Calu3 (cell line): ENCODE measurements at regions not wholly inside any gene's neighbourhood (a gene's known extent, or its start where the extent isn't known, plus 50 kb on each side); places are given as distances from the start of the nearest gene placed in this dataset.

Experiments used
- BruUV-seq: library from RNA; stranded (reverse); fragments of 400-500 nt; replicated peaks from 2 replicates; lab custom pipeline; 2021; lab: Mats Ljungman, UMichigan
- CTCF ChIA-PET: fragments of 300-600 bp; sonication (Branson Sonifier 250); formaldehyde crosslinking; loops from one replicate; lab custom pipeline; 2022; ENCODE audit warnings: antibody characterized with exemption; lab: Charles Lee
- DNase-seq: peaks from one replicate; pipeline ENCODE4 v3.0.0; 2022
- H3K27ac Mint-ChIP-seq: one replicate; pipeline ENCODE4 v1.8.0; 2022; ENCODE audit warnings: mixed read lengths; ENCODE audit not compliant: unreplicated experiment
- H3K27me3 Mint-ChIP-seq: one replicate; pipeline ENCODE4 v1.8.0; 2022; ENCODE audit warnings: mixed read lengths; ENCODE audit not compliant: unreplicated experiment
- H3K36me3 Mint-ChIP-seq: one replicate; pipeline ENCODE4 v1.8.0; 2022; ENCODE audit warnings: mild to moderate bottlenecking, moderate library complexity, mixed read lengths; ENCODE audit not compliant: insufficient read depth, unreplicated experiment
- H3K4me1 Mint-ChIP-seq: one replicate; pipeline ENCODE4 v1.8.0; 2022; ENCODE audit warnings: mild to moderate bottlenecking, low read depth, mixed read lengths; ENCODE audit not compliant: unreplicated experiment
- H3K4me3 Mint-ChIP-seq: one replicate; pipeline ENCODE4 v1.8.0; 2022; ENCODE audit warnings: mild to moderate bottlenecking, low read depth, moderate library complexity, mixed read lengths; ENCODE audit not compliant: unreplicated experiment
- H3K9me3 Mint-ChIP-seq: one replicate; pipeline ENCODE4 v1.8.0; 2022; ENCODE audit warnings: low read depth, mixed read lengths; ENCODE audit not compliant: unreplicated experiment
- CTCF ChIP-seq: fragments of 200-600 bp; IDR thresholded peaks from one replicate; pipeline ENCODE4 v1.8.0; 2022; ENCODE audit warnings: antibody characterized with exemption; ENCODE audit not compliant: unreplicated experiment
- intact Hi-C: fragments of 100-400 bp; cut with micrococcal nuclease; formaldehyde crosslinking; loops from one replicate; pipeline ENCODE4 v1.10.0; 2022; ENCODE audit not compliant: unreplicated experiment

DNA sequence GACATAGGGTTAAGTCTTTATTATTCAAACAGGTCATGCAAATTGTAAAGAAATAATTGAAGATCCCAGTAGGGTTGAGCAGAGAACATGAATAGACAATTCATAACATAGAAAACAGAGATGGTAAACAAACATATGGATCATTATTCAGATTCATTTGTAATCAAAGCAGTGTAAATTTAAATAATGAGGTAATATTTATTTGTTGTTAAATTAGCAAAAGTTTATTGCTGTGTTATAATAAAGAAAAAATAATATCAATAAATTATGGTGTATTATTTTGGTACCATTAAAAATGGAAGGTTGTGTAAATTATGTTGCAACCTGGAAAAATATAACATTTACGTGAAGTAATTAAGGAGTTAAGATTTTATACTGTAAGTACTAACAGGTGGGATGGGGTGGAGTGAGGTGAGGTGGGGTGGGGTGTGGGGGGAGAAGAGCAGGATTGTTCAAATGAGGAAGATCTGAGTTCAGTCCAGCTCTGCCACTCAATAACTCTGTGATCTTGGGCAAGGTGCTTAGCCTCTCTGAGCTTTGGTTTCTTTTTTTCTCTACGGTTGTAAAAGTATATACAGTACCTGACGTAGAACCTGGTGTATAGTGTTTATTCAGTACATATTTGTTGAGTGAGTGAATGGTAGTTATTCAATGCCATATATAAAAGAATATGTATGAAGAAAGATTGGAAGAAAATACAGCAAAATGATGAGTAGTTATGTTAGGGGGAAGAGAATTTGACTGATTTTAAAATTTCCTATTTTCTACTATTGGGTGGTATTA is 140.3 kb upstream of the KIF26B start:
- no peaks in the 10 kb centered on the region for H3K27me3 Mint-ChIP-seq
- H3K9me3 Mint-ChIP-seq, result no peaks in the 10 kb centered on the region
- intact Hi-C loops, result no loop called here
- H3K27ac Mint-ChIP-seq, result no peak overlapping the region
- no peak for DNase-seq
- no peaks in the 10 kb centered on the region for H3K36me3 Mint-ChIP-seq
- BruUV-seq, result no TSS peak
- CTCF ChIA-PET, result interaction anchor here (0.9 kb wide), 1 partner anchor 201 kb away, joined by 3 read pairs; no protein-coding TSS in a partner anchor
- TF ChIP-seq CTCF, result no peak
- H3K4me1 Mint-ChIP-seq, result no peaks in the 10 kb centered on the region
- H3K4me3 Mint-ChIP-seq, result no peak overlapping the region

DNA sequence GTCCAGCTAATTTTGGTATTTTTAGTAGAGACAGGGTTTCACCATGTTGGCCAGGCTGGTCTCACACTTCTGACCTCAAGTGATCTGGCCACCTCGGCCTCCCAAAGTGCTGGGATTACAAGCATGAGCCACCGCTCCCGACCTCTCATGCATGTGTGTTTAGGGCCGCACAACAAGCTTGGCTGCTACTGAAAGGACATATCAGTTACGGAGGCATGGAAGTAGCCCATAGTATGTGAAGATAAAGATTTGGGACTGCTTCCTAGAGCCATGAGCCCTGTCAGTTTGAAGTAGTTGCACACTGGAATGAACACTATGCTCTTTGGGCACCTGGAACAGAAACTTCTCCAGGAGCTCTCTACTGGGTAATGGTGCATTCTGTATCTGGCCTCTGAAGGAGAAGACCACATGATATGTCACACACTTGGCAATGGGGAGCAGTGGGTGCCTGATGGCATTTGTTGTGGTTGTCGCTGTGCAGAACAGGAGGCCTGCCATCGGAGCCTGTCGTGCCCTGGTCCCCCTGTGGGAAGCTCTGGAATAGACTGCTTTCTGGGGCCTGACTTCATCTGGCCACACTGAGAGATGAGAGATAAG is 144.7 kb upstream of the KIF26B start:
- no peaks in the 10 kb centered on the region for H3K36me3 Mint-ChIP-seq
- H3K4me3 Mint-ChIP-seq, result no peak overlapping the region
- no peaks in the 10 kb centered on the region for H3K9me3 Mint-ChIP-seq
- H3K27me3 Mint-ChIP-seq, result no peaks in the 10 kb centered on the region
- no peak overlapping the region for H3K27ac Mint-ChIP-seq
- TF ChIP-seq CTCF, result no peak
- CTCF ChIA-PET, result no interaction called here
- no peaks in the 10 kb centered on the region for H3K4me1 Mint-ChIP-seq
- intact Hi-C loops, result no loop called here
- no peak for DNase-seq
- BruUV-seq, result no TSS peak

DNA sequence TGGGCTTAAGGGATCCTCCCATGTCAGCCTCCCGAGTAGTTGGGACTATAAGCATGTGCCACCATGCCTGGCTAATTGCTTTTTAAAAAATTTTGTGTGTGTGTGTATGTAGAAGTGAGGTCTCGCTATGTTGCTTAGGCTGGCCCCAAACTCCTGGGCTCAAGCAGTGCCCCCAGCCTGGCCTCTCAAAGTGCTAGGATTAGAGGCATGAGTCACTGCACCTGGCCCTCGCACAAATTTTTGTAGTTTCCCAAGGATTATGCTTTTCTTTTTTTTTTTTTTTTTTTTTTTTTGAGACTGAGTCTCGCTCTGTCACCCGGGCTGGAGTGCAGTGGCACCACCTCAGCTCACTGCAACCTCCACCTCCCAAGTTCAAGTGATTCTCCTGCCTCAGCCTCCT is 144.4 kb upstream of the HNRNPU start:
- intact Hi-C loops, result no loop called here
- CTCF ChIA-PET, result interaction anchor here (0.7 to 0.9 kb wide), 3 partner anchors 34 to 860 kb away, joined by 3 to 5 read pairs (median 3); no protein-coding TSS in a partner anchor
- no TSS peak for BruUV-seq
- H3K27me3 Mint-ChIP-seq, result no peaks in the 10 kb centered on the region
- no peaks in the 10 kb centered on the region for H3K4me1 Mint-ChIP-seq
- H3K4me3 Mint-ChIP-seq, result no peak overlapping the region
- no peak for DNase-seq
- H3K36me3 Mint-ChIP-seq, result no peaks in the 10 kb centered on the region
- H3K27ac Mint-ChIP-seq, result no peak overlapping the region
- no peak for TF ChIP-seq CTCF
- H3K9me3 Mint-ChIP-seq, result no peaks in the 10 kb centered on the region

GRCh38 chr1:245007852-245008251 is 143.5 kb upstream of the HNRNPU start:
- Mint-ChIP-seq H3K36me3 (no peaks in the 10 kb centered on the region), H3K9me3 (no peaks in the 10 kb centered on the region), H3K4me1 (no peaks in the 10 kb centered on the region), H3K27ac (no peak overlapping the region), H3K4me3 (no peak overlapping the region), H3K27me3 (no peaks in the 10 kb centered on the region)
- no peak for DNase-seq
- no TSS peak for BruUV-seq
- CTCF ChIA-PET, result interaction anchor here (0.6 to 0.9 kb wide), 5 partner anchors 35 to 859 kb away, joined by 3 to 5 read pairs (median 3); no protein-coding TSS in a partner anchor
- no peak for TF ChIP-seq CTCF
- intact Hi-C loops, result no loop called here
